ENCODE measurements at regions not wholly inside any gene's neighbourhood (a gene's known extent, or its start where the extent isn't known, plus 50 kb on each side); places are given as distances from the start of the nearest gene placed in this dataset.

DNA sequence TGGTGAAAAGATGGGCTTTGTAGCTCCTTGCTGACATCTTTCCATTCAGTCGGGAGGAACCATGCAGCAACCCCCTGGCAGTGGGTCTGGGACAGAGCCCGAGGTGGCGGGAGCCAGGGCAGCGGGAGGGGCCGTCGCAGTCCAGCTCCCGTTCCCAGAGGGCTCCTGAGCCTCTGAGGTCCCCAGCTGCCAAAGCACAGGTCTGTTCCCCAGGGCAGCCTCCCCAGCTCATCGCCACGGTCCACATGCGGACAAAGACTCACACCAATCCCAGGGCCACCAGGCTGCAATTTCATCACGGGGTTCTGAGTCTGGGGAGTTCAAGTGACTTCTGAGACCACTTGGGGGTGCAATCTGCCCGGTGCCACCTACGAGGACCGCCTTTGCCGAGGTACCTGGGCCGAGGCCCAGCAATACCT, 196.0 kb downstream of the RBFOX3 start:
- TF ChIP-seq, protein P1, sequence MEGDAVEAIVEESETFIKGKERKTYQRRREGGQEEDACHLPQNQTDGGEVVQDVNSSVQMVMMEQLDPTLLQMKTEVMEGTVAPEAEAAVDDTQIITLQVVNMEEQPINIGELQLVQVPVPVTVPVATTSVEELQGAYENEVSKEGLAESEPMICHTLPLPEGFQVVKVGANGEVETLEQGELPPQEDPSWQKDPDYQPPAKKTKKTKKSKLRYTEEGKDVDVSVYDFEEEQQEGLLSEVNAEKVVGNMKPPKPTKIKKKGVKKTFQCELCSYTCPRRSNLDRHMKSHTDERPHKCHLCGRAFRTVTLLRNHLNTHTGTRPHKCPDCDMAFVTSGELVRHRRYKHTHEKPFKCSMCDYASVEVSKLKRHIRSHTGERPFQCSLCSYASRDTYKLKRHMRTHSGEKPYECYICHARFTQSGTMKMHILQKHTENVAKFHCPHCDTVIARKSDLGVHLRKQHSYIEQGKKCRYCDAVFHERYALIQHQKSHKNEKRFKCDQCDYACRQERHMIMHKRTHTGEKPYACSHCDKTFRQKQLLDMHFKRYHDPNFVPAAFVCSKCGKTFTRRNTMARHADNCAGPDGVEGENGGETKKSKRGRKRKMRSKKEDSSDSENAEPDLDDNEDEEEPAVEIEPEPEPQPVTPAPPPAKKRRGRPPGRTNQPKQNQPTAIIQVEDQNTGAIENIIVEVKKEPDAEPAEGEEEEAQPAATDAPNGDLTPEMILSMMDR (IDR thresholded peaks at IDR 0.05; ENCODE audit: extremely low read depth in 1 of 2, insufficient read depth in 1 of 2, low read depth in 1 of 2, low read length in 2 of 2), result no peak
- TF ChIP-seq EZH2 (IDR thresholded peaks at IDR 0.05; ENCODE audit: borderline replicate concordance, low read depth, low read length, severe bottlenecking) (no peak), POLR2A (IDR thresholded peaks at IDR 0.05; ENCODE audit: low read depth, low read length) (no peak), MYC (IDR thresholded peaks at IDR 0.05; ENCODE audit: low read depth, low read length) (no peak), POLR2AphosphoS5 (IDR thresholded peaks at IDR 0.05; ENCODE audit: insufficient read depth, low read depth, low read length) (no peak), FOS (IDR thresholded peaks at IDR 0.05; ENCODE audit: borderline replicate concordance, insufficient read depth, low read length) (no peak), JUN (IDR thresholded peaks at IDR 0.05; ENCODE audit: borderline replicate concordance, insufficient read depth, insufficient read length, low read depth) (no peak)
- TF ChIP-seq, protein P2, sequence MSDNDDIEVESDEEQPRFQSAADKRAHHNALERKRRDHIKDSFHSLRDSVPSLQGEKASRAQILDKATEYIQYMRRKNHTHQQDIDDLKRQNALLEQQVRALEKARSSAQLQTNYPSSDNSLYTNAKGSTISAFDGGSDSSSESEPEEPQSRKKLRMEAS (IDR thresholded peaks at IDR 0.05; ENCODE audit: insufficient read depth, insufficient read length), result no peak
